ENCODE measurements at regions not wholly inside any gene's neighbourhood (a gene's known extent, or its start where the extent isn't known, plus 50 kb on each side); places are given as distances from the start of the nearest gene placed in this dataset.
"Not testable (repeated sequence)": the region's sequence is repeated elsewhere in the genome, so short reads cannot be mapped to it uniquely, and the experiment has no call there.

DNA sequence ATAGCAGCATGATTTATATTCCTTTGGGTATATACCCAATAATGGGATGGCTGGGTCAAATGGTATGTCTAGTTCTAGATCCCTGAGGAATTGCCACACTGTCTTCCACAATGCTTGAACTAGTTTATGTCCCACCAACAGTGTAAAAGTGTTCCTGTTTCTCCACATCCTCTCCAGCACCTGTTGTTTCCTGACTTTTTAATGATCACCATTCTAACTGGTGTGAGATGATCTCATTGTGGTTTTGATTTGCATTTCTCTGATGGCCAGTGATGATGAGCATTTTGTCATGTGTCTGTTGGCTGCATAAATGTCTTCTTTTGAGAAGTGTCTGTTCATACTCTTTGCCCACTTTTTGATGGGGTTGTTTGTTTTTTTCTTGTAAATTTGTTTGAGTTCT, 54.0 kb upstream of the GPR89A start:
- H3K27ac ChIP-seq; H3K9me3 ChIP-seq; H3K27me3 ChIP-seq; DNase-seq; H3K4me1 ChIP-seq; H3K36me3 ChIP-seq; H3K4me3 ChIP-seq (replicated peaks in 1 of 3); intact Hi-C loops (cut with DNase I): not testable (repeated sequence)

DNA sequence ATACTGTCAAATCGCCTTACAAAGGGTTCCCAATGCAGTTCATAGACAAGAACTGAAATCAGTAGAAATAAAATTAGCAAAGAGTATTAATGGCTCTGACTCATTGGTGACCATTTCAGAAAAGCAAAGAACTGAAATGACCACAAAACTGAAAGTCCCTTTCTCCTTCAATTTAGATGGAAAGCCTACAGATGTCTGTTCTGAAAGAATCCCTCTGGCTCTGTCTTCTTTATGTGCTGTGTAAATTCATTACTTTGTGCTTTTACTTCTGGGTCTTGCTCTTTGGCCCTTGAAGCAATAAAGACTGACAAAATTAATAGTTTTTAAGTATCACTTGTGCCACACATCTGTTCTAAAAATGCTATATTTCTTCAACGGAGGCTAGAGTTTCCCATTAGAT, 62.7 kb upstream of the GPR89A start:
- Histone ChIP-seq H3K4me3 (replicated peaks in 1 of 3) (no peak overlapping the region), H3K27ac (no peak overlapping the region), H3K36me3 (no peaks in the 10 kb centered on the region), H3K27me3 (no peaks in the 10 kb centered on the region), H3K9me3 (no peaks in the 10 kb centered on the region), H3K4me1 (no peaks in the 10 kb centered on the region)
- TF ChIP-seq POLR2A (IDR thresholded peaks at IDR 0.05), result no peak
- TF ChIP-seq, protein P1, sequence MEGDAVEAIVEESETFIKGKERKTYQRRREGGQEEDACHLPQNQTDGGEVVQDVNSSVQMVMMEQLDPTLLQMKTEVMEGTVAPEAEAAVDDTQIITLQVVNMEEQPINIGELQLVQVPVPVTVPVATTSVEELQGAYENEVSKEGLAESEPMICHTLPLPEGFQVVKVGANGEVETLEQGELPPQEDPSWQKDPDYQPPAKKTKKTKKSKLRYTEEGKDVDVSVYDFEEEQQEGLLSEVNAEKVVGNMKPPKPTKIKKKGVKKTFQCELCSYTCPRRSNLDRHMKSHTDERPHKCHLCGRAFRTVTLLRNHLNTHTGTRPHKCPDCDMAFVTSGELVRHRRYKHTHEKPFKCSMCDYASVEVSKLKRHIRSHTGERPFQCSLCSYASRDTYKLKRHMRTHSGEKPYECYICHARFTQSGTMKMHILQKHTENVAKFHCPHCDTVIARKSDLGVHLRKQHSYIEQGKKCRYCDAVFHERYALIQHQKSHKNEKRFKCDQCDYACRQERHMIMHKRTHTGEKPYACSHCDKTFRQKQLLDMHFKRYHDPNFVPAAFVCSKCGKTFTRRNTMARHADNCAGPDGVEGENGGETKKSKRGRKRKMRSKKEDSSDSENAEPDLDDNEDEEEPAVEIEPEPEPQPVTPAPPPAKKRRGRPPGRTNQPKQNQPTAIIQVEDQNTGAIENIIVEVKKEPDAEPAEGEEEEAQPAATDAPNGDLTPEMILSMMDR (IDR thresholded peaks at IDR 0.05), result no peak
- 84 to 86% methylated on average over 2 of the region's 2 CpGs for WGBS, 2 donors
- intact Hi-C loops (cut with DNase I), result no loop called here
- DNase-seq, result no peak

DNA sequence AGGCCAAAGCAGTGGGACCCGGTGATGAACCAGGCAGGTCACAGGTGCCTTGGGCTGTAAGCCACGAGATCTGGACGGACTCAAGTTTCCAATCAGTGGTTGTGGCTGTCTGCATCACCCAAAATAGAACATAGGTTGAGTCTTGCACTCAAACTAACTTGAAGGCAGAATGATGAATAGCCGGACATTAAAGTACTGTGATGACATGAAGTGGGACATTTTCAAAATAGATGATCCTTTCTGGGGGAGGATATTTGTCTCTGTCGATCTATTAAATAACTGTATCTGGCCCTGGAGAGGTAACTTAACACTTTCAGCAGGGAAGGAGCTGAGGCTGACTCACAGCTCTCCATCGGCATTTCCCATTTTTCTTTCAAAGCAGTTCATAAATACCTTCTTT, 66.1 kb upstream of the GPR89A start:
- H3K27ac ChIP-seq; H3K4me3 ChIP-seq (replicated peaks in 1 of 3); H3K4me1 ChIP-seq; H3K27me3 ChIP-seq; intact Hi-C loops (cut with DNase I); H3K9me3 ChIP-seq; DNase-seq; H3K36me3 ChIP-seq: not testable (repeated sequence)
- 79 to 80% methylated on average over 3 to 4 of the region's 6 CpGs for WGBS, 2 donors

DNA sequence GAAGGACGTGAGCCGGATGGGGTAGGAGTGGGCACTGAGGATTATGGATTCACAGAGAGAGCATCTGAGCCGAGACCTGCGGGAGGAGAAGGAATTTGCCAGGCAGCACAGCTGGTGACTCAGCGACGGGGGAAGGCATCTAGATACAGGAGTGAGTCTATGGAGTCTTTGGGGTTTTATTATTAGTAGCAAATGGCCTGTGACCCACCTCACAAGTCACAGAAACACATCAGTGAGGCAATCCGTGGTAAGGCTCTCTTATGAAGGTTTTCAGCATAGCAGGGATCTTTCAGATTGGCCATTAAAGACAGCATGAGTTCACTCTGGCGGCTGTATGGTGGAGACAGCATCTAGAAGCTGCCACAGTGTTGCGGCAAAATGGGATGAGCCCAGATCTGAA, 66.5 kb upstream of the GPR89A start:
- H3K27ac ChIP-seq; DNase-seq; H3K4me1 ChIP-seq; H3K4me3 ChIP-seq (replicated peaks in 1 of 3); H3K9me3 ChIP-seq; H3K27me3 ChIP-seq; intact Hi-C loops (cut with DNase I); H3K36me3 ChIP-seq: not testable (repeated sequence)
- 43 to 50% methylated on average over 9 of the region's 9 CpGs for WGBS, 2 donors

DNA sequence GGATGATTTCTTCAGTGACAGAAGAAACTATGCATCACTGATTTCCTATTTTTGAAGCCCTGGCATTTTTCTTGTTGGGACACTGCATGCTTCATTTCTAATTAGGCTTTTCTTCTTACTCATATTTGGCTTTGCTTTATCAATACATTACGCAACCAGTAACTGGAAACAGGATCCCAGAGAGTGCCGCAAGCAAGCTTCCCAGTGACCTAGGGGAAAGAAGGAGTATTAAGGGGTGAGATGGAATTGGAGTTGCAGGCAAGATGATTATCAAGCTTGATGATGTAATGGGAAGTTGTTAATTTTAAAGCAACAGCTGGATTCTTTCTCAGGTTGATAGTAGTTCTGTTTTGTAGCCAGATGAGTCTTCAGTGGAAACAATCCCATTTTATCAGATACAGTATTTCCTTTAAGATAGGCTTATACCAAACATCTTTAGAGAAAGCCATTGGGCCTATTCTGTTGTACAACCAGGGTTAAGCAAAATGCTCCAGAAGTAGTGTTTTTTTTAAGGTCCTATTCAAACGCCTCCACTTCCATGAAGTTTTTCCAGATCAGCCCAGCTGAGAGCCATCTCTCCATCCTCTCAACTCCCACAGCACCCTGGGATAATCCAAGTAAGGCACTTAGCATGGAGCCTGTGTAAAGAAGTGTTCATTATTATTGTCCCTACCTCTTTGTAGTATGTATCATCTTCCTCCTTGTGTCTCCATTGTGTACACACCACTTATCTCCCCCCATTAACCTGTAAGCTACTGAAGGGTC, 69.5 kb upstream of the GPR89A start:
- 60 to 72% methylated on average over 3 of the region's 3 CpGs for WGBS, 2 donors
- H3K27ac ChIP-seq; H3K36me3 ChIP-seq; intact Hi-C loops (cut with DNase I); H3K4me1 ChIP-seq; H3K9me3 ChIP-seq; H3K27me3 ChIP-seq; H3K4me3 ChIP-seq (replicated peaks in 1 of 3); DNase-seq: not testable (repeated sequence)

DNA sequence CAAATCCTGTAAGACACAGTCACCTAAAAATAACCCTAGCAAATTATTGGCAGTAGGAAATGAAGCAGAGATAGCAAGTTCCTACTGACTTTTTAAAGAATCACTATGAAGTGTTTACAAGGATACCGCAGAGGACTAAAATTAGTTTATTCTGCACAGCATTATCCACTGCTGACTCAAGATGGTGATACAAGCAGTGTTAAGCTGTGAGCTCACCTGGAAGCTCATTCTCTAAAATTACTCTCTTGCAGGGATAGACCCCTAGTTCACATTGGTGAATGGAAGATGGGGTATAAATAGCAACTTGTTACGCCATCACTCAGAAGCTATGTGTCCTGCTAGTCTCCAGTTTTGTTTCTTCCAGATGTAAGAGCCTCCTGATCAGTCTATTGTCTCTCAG, 70.8 kb upstream of the GPR89A start:
- DNase-seq; H3K27ac ChIP-seq; intact Hi-C loops (cut with DNase I); H3K27me3 ChIP-seq; H3K36me3 ChIP-seq; H3K4me1 ChIP-seq; H3K4me3 ChIP-seq (replicated peaks in 1 of 3); H3K9me3 ChIP-seq: not testable (repeated sequence)
- WGBS, 2 donors, result 85 to 88% methylated on average over 2 of the region's 2 CpGs

DNA sequence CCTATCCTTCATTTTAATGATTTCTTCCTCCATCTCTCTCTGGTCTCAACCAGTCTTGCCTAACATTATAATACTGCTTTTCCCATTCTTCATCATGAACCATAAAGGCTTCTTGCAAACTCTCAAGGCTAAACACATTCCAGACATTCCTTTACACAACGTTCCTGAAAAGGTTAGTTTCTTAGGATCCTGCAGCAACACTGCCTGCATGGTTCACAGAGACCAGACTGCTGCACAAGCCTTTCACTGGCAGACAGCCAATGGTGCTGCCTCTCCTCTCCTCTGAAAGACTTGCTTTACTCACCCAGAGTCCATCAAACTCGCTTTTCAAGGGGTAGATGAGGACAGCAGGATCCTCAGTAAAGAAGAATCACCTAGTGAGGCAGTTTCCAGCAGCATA, 72.3 kb upstream of the GPR89A start:
- 0 to 6% methylated on average over 2 of the region's 2 CpGs for WGBS, 2 donors
- H3K4me1 ChIP-seq; H3K36me3 ChIP-seq; H3K9me3 ChIP-seq; H3K27ac ChIP-seq; H3K4me3 ChIP-seq (replicated peaks in 1 of 3); H3K27me3 ChIP-seq; intact Hi-C loops (cut with DNase I): not testable (repeated sequence)
- peak; percentile 69 to 88 for DNase-seq

DNA sequence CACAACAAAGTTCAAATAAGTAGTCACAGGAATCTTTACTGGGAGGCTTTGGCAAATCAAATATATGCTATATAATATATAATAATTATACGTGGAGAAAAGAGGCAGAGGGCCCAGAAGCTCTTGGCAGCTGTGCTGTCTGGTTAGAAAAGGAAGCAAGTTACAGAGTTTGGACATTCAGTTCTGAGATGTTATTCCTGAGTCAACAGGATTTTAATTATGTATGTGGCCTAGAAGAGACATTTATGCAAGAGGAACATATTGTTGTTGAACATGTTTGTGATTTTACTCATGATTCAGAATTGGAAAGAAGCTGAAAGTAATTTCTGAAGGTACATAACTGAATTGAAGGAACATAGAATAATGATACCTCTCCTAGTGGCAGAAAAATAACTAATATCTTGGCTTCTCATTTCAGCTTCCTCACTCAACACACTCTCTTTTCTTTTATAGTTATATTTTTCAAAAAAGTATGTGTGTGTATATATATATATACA, 79.7 kb upstream of the GPR89A start:
- H3K27me3 ChIP-seq; H3K4me3 ChIP-seq (replicated peaks in 1 of 3); DNase-seq; H3K36me3 ChIP-seq; H3K27ac ChIP-seq; H3K4me1 ChIP-seq; H3K9me3 ChIP-seq; intact Hi-C loops (cut with DNase I): not testable (repeated sequence)
- 57 to 61% methylated on average over 1 of the region's 1 CpG for WGBS, 2 donors

DNA sequence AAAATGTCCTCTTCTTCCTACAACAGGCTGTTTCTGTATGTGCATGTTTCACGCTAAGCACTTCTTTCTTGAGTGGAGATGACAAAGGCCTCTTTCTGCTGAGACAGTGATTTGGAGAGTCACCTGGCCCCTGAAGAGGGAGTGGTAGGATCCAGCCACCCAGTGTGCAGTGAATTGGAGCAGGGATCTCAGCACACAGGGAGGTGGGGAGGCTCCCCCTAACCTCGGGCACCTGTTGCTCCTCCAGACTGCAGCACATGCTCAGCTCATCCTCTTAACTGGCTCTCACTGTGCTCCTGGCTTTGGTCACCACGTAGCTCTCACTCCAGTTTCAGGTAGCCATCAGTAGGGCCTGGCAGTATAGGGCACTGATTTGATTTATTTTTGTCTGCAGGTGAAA, 87.6 kb upstream of the GPR89A start:
- H3K4me3 ChIP-seq (replicated peaks in 1 of 3); H3K27ac ChIP-seq; H3K27me3 ChIP-seq; H3K36me3 ChIP-seq; DNase-seq; H3K4me1 ChIP-seq; intact Hi-C loops (cut with DNase I); H3K9me3 ChIP-seq: not testable (repeated sequence)
- 48 to 49% methylated on average over 3 of the region's 3 CpGs for WGBS, 2 donors

DNA sequence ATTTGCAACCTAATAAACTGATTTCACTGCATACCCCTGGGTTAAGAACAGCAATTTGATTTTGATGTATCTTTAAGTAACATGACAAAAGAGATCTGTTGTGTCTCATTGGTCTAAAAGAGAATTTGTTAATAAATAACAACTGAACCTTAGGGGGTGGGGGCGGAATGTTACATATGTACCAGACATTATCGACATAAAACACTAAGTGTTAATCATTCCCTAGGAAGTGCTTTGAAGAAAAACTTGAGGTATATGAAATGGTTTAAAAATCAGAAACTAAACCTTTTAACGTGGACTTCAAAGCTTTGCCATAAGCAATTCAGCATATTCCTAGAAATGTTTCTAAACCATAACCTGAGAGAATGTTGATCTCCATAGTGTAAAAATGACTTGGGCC, 88.5 kb upstream of the GPR89A start:
- H3K27me3 ChIP-seq; H3K4me3 ChIP-seq (replicated peaks in 1 of 3); H3K4me1 ChIP-seq; H3K9me3 ChIP-seq; DNase-seq; intact Hi-C loops (cut with DNase I); H3K36me3 ChIP-seq; H3K27ac ChIP-seq: not testable (repeated sequence)
- WGBS, 2 donors, result 85 to 92% methylated on average over 3 of the region's 3 CpGs

DNA sequence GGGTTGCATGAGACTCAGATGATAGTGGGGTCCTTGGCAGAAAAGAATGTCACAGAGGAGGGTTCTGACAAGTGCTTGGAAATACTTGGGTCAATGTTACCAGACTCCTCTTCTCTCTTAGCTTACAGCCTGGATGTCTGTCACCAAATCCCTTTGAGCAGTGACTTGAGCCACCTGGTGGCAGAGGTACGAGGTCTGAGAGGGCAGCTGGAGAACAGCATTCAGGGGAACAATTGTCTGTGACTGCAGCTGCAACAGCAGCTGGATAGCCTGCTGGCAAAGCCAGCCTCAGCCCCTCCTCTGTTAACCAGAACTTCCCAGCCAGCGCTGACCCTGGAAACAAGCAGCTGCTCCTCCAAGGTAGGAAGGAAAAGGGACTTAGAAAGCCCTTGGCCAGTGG, 87.6 kb upstream of the NBPF20 start:
- H3K9me3 ChIP-seq; H3K27me3 ChIP-seq; H3K4me1 ChIP-seq; H3K36me3 ChIP-seq; DNase-seq; H3K4me3 ChIP-seq (replicated peaks in 1 of 3); intact Hi-C loops (cut with DNase I); H3K27ac ChIP-seq: not testable (repeated sequence)
- WGBS, 2 donors, result 0% methylated on average over 1 of the region's 2 CpGs; no CpG with 5 or more reads in 1 of the 2 donors

DNA sequence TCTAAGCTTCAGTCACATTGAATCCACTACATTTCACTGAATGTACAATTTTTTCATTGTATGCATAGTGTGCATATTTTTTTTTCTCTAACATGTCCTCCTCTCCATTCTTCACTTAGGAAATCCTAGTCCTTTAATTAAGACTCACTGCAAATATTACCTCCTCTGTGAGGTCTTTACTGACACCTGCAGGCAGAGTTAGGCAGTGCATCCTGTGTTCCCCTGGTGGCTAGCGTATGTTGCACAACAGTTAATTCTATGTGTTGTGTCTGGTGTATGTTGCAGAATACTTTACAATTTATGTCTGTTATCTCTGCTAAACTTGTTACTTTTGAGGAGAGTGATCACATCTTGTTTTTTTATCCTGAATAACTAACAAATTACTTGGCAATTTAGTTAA, 82.7 kb upstream of the NBPF20 start:
- H3K4me1 ChIP-seq; H3K36me3 ChIP-seq; H3K4me3 ChIP-seq (replicated peaks in 1 of 3); intact Hi-C loops (cut with DNase I); H3K9me3 ChIP-seq; H3K27ac ChIP-seq; H3K27me3 ChIP-seq; DNase-seq: not testable (repeated sequence)
- WGBS, 2 donors, result no CpG with 5 or more reads among the region's 1 CpG
